Posterior cingulate gyrus (tissue), 11 donors: ENCODE measurements at regions not wholly inside any gene's neighbourhood (a gene's known extent, or its start where the extent isn't known, plus 50 kb on each side); places are given as distances from the start of the nearest gene placed in this dataset.

Source experiments
- DNase-seq, 10 donors: peaks; one replicate each; pipeline versions ENCODE4 v3.0.0 to v3.0.0-alpha.2; 2020 to 2021; ENCODE audit warnings: mixed read lengths in 3 of 10
- intact Hi-C: fragments of 100-400 bp; cut with DNase I; formaldehyde crosslinking; loops from one replicate; pipeline ENCODE4 v1.15.1; 2023

DNA sequence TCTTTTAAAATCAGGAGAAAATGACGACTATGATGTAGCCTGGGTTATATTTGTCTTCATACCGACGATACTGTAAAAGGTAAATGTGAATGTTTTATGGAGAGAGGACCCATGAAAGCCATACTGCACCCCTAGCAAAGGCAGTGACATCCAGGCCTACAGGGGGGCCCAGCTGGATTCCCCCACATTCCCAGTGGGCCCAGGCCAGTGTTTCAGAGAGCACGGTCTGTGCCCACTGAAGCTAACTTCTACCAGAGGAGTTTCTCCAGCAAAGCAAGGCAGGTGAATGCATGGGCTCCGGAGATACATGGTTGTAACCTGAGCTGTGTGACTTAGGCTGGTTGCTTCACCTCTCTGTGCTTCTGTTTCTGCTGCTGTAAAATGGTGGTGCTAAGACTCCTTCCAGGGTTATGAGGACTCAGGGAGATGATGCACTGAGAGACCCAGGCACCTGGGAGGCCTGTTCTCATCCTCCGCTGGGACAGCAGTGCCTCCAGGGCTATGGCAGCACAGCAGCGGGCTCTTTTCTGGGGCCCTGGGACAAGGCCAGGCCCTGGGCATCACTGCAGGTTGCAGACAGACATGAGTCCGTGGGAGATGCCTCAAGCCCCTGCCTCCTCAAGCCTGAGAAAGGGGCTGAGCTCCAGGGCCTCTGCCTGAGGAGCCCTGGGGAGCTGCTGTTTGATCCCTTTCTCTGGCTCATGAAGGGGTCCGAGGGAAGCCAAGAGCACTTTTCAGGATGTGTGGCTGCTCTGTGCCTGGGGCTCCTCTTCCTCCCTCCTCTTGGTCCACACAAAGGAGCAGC, 73.7 kb downstream of the SERPINA3 start:
- DNase-seq: peak in 2 of 10 donors; percentile 56 to 81
- intact Hi-C loops: loop anchor here (5.0 to 10.0 kb wide), 3 partner anchors 219 to 746 kb away; no protein-coding TSS in a partner anchor

DNA sequence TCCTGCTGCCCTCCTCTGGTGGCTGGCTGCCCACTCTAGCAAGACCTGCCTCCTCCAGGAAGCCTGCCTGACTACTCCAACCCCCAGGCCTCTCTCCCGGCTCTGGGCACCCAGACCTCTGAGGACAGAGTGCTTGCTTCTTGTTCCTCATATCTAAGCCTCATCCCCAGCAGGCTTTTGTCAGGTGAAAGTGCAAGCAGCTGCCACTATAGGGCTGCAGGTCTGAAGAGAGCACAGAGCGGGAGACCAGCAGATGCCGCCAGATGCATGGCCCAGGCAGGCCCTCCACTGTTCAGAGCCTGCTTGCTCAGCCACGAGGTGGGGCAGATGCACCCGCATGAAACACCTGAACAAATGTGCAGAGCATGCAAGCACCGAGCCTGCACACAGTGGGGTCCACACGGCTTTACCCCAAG, 73.0 kb downstream of the SERPINA3 start:
- intact Hi-C loops: loop anchor here (5.0 to 10.0 kb wide), 3 partner anchors 220 to 747 kb away; no protein-coding TSS in a partner anchor
- peak in 2 of 10 donors; percentile 64 to 73 for DNase-seq

DNA sequence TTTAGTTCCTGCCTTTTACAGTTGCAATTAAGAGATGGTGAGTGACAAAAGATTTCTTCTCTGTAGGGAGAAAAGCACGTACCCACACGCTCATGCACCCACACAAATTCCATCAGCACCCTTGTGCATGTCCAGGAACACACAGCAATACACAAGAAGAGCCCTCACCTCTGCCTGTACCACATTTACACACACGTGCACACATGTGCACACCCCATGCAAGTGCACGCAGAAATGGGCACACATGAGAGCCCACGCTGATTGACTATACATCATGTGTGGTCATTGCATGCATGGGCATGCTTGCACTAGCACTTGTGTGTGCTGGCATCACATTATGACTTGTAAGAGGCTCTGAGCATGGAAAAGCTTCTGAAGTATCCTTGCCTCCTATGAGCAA, 70.5 kb downstream of the SERPINA3 start:
- DNase-seq: no peak
- intact Hi-C loops: loop anchor here (10.0 kb wide), 1 partner anchor 222 kb away; no protein-coding TSS in a partner anchor

DNA sequence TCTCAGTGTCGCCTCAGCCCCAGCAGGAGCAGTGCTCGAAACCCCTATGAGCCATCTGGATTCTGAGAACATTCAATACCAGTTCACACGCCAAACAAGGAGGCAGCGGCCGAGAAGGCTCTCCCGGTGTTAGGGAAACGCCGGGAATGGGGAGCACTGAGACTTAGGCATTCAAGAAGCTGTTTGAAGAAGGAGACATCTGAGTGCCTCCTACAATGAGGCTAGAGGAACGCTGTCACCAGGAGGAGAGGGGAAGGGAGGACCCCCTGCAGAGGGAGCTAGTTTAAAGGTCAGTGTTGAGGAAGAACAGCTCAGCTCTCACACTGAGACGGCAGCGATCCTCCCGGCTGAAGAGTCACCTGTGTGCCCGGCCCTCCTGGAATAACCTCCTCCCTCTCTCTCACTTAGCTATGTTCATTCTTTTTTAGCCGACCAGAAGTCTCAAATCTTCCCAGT, 69.9 kb downstream of the SERPINA3 start:
- no peak for DNase-seq
- intact Hi-C loops: loop anchor here (10.0 kb wide), 1 partner anchor 223 kb away; no protein-coding TSS in a partner anchor

DNA sequence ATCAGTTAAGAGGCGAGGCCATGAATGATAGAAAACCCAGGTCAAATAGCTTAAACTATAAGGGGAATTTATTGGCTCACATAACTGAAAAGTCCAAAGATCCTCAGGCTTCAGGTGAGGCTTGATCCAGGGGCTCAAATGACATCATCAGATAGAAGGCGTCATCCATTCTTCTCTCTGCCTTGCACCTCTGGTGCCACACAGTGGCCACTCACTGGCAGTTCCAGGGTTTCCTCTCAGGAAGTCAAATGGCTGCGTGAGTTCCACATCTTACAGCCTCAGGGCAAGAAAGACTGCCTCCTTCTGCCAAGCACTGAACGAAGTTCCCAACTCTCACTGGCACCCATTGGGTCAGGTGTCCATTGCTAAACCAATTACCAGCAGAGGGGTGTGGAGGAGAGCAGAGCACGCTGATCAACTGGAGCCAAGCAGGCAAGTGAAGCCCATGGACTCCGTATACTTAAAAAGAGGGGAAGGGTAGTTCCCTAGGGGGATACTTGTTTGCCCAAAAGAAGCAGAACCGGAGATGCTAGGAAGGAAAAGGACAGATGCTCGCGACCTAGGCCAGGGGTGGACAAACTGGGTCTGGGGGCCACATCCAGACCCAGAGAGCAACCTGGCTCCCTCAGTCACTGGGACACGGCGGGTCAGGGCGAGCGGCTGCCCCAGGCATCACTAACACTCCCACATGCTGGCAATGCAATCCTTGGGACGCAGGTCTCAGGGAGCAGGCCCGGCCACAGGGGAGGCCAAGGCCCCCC, 69.3 kb downstream of the SERPINA3 start:
- DNase-seq: peak in 1 of 10 donors; percentile 72
- intact Hi-C loops: loop anchor here (10.0 kb wide), 1 partner anchor 223 kb away; no protein-coding TSS in a partner anchor

- intact Hi-C loops: loop anchor here (10.0 kb wide), 1 partner anchor 224 kb away; no protein-coding TSS in a partner anchor
- DNase-seq: no peak
These were observed 68.7 kb downstream of the SERPINA3 start for GRCh38 chr14:94680862-94681288.

DNA sequence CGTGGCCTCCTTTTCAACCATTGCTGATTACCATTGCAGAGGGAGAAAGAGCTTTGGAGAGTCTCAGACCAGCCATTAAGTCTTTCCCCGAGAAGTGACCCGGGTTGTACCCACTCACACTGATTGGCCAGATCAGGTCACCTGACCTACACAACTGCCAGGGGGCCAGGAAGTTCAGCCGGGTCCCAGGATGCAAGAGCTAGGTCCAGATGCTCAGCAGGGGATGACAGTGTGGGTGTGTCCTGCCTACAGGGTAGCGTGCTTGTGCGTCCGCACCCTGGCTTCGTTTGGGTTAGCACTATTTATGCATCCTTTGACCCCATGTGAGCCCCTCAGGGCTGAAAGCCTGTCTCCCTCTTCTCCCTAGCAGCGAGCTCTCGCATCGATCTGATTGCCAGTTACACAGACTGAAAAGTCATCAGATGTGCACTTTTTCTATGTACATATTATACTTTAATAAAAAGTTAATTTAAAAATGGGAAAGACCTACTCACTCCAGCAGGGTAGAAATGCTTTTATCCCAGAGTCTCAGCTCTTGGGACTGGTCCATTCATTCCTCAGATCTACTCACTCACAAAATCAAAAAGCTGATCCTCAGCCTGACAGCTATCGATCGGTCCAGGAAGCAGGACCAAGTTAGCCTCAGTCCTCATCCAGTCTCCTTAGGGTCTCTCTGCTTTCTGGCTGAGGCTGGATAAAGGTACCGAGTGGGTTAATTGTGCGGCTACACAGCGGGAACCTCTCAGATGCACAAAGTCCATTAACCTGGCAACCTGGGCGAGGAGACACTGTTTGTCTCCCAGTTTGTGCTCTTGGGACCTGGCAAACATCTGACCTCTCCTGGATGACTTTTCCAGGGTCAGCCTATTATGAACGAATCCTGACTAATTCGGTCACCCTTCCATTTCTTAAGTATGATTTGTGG, 68.0 kb downstream of the SERPINA3 start:
- intact Hi-C loops: loop anchor here (10.0 kb wide), 1 partner anchor 225 kb away; no protein-coding TSS in a partner anchor
- peak in 1 of 10 donors; percentile 62 for DNase-seq

DNA sequence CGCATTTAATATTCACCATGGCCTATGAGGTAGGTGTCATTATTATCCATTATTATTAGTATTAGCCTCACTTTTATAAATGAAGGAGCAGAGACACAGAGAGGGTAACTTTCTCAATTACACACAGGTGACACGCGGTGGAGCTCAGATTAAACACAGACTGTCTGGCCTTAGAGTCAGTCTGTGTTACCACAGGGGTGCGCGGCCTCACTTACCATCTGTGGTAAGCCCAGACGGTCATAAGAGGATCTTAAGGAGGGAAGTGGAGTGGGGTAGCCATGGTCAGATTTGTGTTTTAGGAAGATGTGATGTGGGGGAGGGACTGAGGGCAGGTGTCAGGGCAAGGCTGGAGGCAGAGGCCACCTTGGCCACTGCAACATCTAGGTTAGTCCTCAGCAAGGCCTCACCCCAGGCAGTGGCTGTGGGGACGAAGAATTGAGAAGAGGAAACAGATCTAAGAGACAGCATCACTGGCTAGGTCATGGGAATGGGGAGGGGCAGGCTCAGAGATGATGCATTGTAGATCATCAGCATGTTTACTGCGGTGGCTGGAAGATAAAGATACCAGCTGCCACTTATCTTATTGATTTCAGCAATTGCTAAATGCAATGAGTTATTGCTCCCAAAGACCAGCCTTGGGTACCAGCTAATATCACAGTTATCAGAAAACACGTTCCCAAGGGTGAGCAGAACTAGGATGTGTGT, 67.1 kb downstream of the SERPINA3 start:
- DNase-seq: no peak
- intact Hi-C loops: no loop called here

DNA sequence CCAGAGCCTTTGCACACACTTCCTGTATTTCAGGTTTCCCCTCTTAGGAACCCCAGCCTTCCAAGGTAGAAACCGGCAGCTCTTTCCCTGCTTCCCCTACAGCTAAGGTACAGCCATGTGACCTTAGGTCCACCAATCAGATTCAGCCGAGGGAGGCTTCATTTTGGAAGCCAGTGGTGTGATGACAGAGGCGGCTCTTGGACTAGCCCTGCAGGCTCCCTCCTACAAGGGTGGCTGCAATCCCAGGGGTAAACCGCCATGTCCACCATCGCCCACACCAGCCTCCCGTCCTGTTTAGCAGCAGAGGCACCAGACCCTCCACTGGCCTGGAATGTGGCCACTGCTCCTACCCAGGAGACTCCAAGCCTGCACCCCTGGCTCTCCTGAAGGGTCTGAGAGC, 65.6 kb downstream of the SERPINA3 start:
- peak in 1 of 10 donors; percentile 44 for DNase-seq
- intact Hi-C loops: no loop called here

- no peak for DNase-seq
- intact Hi-C loops: no loop called here
These were observed 65.0 kb downstream of the SERPINA3 start for GRCh38 chr14:94677213-94677612.

DNA sequence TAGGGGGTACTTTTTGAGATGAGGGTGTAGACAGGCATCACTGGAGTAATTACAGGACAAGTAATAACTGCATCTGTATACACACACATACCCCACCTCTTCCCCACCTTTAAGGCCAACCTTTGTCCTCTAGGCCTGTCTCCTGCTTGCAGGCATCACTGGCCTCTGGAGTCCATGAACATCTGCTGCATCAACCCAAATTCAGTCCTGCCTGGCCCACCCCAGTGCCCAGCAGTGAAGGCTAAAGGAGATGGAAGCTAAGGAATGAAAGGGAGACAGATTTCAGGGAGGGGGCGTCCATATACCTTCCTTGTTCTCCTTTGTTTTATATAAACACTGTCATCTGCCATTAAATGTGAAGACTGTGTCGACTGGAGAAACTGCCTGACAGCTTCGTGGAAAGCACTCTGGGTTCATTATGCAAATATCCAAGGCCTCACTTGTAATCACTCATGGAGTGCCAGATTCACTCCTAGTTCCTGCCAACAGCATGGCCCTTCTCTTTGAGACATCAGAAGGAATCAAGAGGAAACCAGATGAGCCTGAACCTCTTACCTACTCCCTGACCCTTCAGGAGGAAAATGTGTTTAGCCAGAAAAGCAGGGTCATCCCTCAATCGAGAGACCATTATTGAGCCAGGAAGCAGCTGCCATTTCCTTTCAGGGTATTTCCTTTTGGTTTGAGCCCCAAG, 64.4 kb downstream of the SERPINA3 start:
- DNase-seq: no peak
- intact Hi-C loops: no loop called here

- intact Hi-C loops: no loop called here
- DNase-seq: no peak
These were observed 62.8 kb downstream of the SERPINA3 start for GRCh38 chr14:94675036-94675435.

- DNase-seq: no peak
- intact Hi-C loops: no loop called here
These were observed 61.6 kb downstream of the SERPINA3 start for GRCh38 chr14:94673781-94674231.
